ENCODE measurements at regions not wholly inside any gene's neighbourhood (a gene's known extent, or its start where the extent isn't known, plus 50 kb on each side); places are given as distances from the start of the nearest gene placed in this dataset.

DNA sequence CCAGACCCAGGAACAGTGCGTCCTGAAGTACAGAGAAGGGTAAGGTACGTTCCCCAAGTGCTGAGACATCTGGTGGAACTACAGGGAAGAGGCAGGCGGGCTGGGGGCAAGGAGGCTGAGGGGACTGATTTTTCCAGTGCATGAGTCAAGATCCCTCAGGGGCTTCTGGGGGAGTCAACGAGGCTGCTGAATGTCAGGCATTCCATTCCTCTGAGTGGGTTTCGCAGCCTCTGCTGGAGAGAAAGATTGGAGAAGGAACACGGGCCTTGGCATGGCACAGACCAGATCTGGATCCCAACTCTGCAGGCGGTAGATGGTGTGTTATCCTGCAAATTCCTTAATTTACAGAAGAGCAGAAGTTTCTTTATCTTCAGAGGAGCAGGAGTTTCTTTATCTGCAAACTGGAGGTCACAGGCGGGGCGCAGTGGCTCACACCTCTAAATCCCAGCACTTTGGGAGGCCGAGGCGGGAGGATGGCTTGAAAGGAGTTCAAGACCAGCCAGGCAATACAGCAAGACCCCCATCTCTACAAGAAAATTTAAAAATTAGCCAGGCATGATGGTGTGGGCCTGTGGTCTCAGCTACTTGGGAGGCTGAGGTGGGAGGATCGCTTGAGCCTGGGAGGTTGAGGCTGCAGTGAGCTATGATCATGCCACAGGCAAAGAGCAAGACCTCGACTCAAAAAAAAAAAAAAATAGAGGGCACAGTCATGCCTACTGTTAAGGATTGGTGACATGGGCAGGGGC lies 132.6 kb upstream of the MAP1LC3B2 start:
- no peaks in the 10 kb centered on the region for H3K27me3 ChIP-seq (ENCODE audit: control insufficient read depth, insufficient read depth, low read length)
- TF ChIP-seq SIN3A (IDR thresholded peaks at IDR 0.05; ENCODE audit: borderline replicate concordance, insufficient read depth, low read depth, low read length) (no peak), POLR2AphosphoS5 (IDR thresholded peaks at IDR 0.05; ENCODE audit: low read depth, low read length) (peak; percentile 85), TCF7L2 (IDR thresholded peaks at IDR 0.05; ENCODE audit: low read depth, low read length) (peak; percentile 21; the same call in 1 of the 2 replicates)
- TF ChIP-seq, protein P1, sequence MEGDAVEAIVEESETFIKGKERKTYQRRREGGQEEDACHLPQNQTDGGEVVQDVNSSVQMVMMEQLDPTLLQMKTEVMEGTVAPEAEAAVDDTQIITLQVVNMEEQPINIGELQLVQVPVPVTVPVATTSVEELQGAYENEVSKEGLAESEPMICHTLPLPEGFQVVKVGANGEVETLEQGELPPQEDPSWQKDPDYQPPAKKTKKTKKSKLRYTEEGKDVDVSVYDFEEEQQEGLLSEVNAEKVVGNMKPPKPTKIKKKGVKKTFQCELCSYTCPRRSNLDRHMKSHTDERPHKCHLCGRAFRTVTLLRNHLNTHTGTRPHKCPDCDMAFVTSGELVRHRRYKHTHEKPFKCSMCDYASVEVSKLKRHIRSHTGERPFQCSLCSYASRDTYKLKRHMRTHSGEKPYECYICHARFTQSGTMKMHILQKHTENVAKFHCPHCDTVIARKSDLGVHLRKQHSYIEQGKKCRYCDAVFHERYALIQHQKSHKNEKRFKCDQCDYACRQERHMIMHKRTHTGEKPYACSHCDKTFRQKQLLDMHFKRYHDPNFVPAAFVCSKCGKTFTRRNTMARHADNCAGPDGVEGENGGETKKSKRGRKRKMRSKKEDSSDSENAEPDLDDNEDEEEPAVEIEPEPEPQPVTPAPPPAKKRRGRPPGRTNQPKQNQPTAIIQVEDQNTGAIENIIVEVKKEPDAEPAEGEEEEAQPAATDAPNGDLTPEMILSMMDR (IDR thresholded peaks at IDR 0.05) = no peak; the same call in 1 of the 2 replicates
- TF ChIP-seq, protein P2, sequence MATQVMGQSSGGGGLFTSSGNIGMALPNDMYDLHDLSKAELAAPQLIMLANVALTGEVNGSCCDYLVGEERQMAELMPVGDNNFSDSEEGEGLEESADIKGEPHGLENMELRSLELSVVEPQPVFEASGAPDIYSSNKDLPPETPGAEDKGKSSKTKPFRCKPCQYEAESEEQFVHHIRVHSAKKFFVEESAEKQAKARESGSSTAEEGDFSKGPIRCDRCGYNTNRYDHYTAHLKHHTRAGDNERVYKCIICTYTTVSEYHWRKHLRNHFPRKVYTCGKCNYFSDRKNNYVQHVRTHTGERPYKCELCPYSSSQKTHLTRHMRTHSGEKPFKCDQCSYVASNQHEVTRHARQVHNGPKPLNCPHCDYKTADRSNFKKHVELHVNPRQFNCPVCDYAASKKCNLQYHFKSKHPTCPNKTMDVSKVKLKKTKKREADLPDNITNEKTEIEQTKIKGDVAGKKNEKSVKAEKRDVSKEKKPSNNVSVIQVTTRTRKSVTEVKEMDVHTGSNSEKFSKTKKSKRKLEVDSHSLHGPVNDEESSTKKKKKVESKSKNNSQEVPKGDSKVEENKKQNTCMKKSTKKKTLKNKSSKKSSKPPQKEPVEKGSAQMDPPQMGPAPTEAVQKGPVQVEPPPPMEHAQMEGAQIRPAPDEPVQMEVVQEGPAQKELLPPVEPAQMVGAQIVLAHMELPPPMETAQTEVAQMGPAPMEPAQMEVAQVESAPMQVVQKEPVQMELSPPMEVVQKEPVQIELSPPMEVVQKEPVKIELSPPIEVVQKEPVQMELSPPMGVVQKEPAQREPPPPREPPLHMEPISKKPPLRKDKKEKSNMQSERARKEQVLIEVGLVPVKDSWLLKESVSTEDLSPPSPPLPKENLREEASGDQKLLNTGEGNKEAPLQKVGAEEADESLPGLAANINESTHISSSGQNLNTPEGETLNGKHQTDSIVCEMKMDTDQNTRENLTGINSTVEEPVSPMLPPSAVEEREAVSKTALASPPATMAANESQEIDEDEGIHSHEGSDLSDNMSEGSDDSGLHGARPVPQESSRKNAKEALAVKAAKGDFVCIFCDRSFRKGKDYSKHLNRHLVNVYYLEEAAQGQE (IDR thresholded peaks at IDR 0.05; ENCODE audit: insufficient read depth in 1 of 2, low read depth in 2 of 2, low read length in 1 of 2) = no peak
- H3K27ac ChIP-seq (ENCODE audit: low read length) = peak overlapping the region; percentile 99
- ChIA-PET CTCF (interaction anchor here (0.7 kb wide), 1 partner anchor 179 kb away, joined by 6 read pairs; no protein-coding TSS in a partner anchor), POLR2A (interaction anchor here (0.6 to 0.8 kb wide), 3 partner anchors 37 to 150 kb away, joined by 3 to 4 read pairs (median 3); no protein-coding TSS in a partner anchor)
- H3K36me3 ChIP-seq (ENCODE audit: control insufficient read depth, insufficient read depth, low read length) = no peaks in the 10 kb centered on the region
- no TSS peak for BruUV-seq (replicated peaks)
- H3K4me3 ChIP-seq (ENCODE audit: low read depth in 2 of 2, low read length in 2 of 2) = peak overlapping the region in 1 of 2 experiments; percentile 49; a peak in 2 of 4 replicates
- intact Hi-C loops (cut with micrococcal nuclease; ENCODE audit: unreplicated experiment) = loop anchor here (2.0 kb wide), 1 partner anchor 148 kb away; no protein-coding TSS in a partner anchor
- in situ Hi-C loops (cut with HindIII; ENCODE audit: low pct_unique_long_range_greater_than_20kb, low sequenced_read_pairs) = no loop called here
- H3K4me1 ChIP-seq (ENCODE audit: control insufficient read depth, insufficient read depth, low read length) = peaks cover 31% of the 10 kb centered on the region
- ATAC-seq (peak; percentile 89), DNase-seq (ENCODE audit: low read depth, low spot score) (peak; percentile 7)
- peaks cover 5% of the 10 kb centered on the region; the same call in 1 of the 2 replicates for H3K9me3 ChIP-seq (ENCODE audit: control insufficient read depth, insufficient read depth, low read depth, low read length)

GRCh38 chr12:116427200-116427930 lies 131.8 kb upstream of the MAP1LC3B2 start:
- no peaks in the 10 kb centered on the region for H3K36me3 ChIP-seq (ENCODE audit: control insufficient read depth, insufficient read depth, low read length)
- DNase-seq (ENCODE audit: low read depth, low spot score) (no peak), ATAC-seq (peak; percentile 81)
- ChIA-PET CTCF (interaction anchor here (0.5 to 0.6 kb wide), 3 partner anchors 21 to 281 kb away, joined by 4 to 16 read pairs (median 8); no protein-coding TSS in a partner anchor), POLR2A (interaction anchor here (0.6 to 0.8 kb wide), 2 partner anchors 64 to 151 kb away, joined by 3 read pairs; no protein-coding TSS in a partner anchor)
- TF ChIP-seq, protein P1 (IDR thresholded peaks at IDR 0.05) = no peak
- TF ChIP-seq, protein P2 (IDR thresholded peaks at IDR 0.05; ENCODE audit: insufficient read depth in 1 of 2, low read depth in 2 of 2, low read length in 1 of 2) = 0 out of 4 replicates have a peak, but pooled peaks of 1 of the 2 experiments have one; percentile 31
- no peak for TF ChIP-seq SIN3A (IDR thresholded peaks at IDR 0.05; ENCODE audit: borderline replicate concordance, insufficient read depth, low read depth, low read length)
- TF ChIP-seq POLR2AphosphoS5 (IDR thresholded peaks at IDR 0.05; ENCODE audit: low read depth, low read length) = peak; percentile 58
- TF ChIP-seq TCF7L2 (IDR thresholded peaks at IDR 0.05; ENCODE audit: low read depth, low read length) = peak; percentile 82
- no TSS peak for BruUV-seq (replicated peaks)
- H3K27ac ChIP-seq (ENCODE audit: low read length) = peak overlapping the region; percentile 99
- intact Hi-C loops (cut with micrococcal nuclease; ENCODE audit: unreplicated experiment) (loop anchor here (2.0 kb wide), 1 partner anchor 149 kb away; no protein-coding TSS in a partner anchor), in situ Hi-C loops (cut with HindIII; ENCODE audit: low pct_unique_long_range_greater_than_20kb, low sequenced_read_pairs) (no loop called here)
- H3K27me3 ChIP-seq (ENCODE audit: control insufficient read depth, insufficient read depth, low read length) = no peaks in the 10 kb centered on the region
- H3K4me1 ChIP-seq (ENCODE audit: control insufficient read depth, insufficient read depth, low read length) = peaks cover 31% of the 10 kb centered on the region
- peak overlapping the region; percentile 1 to 49; a peak in 3 of 4 replicates for H3K4me3 ChIP-seq (ENCODE audit: low read depth in 2 of 2, low read length in 2 of 2)
- no peaks in the 10 kb centered on the region; the same call in 1 of the 2 replicates for H3K9me3 ChIP-seq (ENCODE audit: control insufficient read depth, insufficient read depth, low read depth, low read length)

Measured in Panc1 (cell line).